HG03139 (cell line): ENCODE measurements at regions not wholly inside any gene's neighbourhood (a gene's known extent, or its start where the extent isn't known, plus 50 kb on each side); places are given as distances from the start of the nearest gene placed in this dataset.

Experiments used
- ATAC-seq: cut with Tn5 transposase; IDR thresholded peaks from one replicate; pipeline ENCODE4 v1.9.1; 2021; ENCODE audit not compliant: unreplicated experiment

DNA sequence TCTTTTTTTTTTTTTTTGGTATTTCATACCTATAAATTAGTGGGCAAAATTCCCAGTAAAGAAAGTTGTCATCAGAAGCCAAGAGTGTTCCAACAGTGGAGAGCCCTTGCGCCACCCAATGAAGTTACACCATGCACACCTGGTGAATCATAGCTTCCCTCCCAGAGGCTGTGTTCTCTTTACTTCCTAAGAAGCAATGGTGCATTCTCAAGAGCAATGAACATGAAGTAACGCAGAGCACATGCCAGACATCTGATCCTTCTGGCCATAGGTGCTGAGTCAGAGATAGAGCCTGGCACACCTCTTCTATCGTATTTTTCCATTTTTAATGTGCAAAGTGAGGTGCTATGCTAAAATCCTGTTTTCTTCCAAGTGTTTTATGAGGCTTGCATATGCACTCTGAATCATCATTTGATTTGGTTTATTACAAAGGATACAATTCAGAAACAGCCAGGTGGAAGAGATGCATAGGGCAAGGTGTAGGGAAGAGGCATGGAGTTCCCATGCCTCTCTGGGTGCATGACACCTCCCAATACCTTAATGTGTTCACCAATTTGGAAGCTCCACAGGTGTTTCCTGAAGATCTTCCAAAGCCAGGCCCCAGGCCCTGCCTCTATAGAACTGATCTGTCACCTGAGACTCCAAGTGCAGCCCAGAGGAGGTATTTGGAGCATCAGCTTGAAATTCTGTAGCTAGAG is 408.0 kb downstream of the SIPA1L2 start:
- ATAC-seq = no peak

DNA sequence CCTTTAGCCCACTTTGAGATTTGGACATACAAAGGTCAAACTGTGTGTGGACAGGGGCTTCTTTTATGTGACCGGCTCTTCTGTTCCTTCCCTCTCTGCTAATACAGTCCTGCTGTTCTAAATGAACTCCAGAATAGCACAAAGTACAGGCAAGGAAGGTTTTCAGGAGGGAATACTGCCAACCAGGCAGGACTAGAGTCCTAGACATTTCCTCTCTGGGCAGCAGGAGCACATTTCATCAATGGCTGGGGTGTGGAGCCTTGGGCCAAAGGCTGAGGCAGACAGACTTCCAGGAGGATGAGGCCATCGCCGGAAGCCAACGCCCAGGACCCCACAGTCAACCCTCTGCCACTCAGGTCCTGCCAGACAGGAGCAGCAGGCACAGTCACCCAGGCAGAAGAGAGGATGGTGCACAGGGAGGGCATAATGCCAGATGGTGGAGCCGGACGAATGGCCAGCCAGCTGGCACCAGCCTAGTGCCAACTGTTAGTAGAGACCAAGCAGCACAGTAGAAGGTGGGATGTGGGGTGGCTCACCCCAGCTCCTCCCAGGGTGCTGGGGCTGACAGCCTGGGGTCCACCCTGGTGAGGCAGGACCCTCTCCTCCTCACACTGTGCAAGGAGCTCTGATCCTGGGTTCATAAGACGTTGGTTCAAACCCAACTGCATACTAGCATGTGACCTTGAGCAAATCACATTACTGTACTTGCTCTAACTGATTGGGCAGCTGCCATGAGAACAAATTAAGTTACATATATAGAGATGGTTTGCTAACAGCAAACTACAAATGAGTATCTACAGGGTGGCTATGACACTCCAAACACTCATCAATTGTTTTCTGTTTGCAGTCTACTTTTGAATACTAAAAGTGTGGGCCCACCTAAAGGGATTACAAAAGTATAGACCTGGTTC is 410.7 kb downstream of the SIPA1L2 start:
- no peak for ATAC-seq

DNA sequence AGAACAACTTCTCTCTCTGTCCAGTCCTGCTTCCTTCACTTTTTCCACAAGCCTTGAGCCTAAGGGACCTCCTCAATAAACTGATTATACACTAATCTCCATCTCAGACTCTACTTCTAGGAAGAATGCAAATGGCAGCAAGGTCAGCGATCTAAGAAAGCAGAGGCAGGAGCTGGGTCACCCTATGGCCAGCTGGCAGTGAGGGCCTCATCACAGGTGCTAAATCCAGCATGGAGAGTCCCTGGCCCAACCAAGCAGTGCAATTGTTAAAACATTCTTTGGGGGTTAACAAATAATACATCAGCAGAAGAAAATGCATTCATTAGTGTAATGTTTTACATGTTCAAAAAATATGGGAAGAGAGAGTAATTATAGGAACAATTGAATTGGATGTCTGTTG is 416.0 kb downstream of the SIPA1L2 start:
- ATAC-seq = no peak

DNA sequence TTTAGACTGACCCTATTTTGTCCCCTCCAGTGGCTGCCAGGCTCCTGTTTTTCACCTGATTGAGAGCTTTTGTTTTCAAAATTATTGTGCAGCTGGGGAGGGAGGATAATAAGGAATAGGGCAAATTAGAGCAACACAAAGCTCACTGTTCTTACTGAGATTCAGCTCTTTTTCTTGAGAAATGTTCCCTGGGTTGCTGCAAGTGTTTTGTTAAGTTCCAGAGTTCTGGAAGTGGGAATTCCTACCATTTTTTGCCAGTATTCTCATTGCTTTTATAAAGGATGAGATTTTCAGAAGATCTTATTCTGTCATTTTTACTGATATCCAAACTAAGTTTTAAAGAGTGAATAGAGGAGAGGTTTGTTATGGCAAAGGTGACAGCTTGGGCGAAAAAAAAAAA is 417.7 kb downstream of the SIPA1L2 start:
- no peak for ATAC-seq

DNA sequence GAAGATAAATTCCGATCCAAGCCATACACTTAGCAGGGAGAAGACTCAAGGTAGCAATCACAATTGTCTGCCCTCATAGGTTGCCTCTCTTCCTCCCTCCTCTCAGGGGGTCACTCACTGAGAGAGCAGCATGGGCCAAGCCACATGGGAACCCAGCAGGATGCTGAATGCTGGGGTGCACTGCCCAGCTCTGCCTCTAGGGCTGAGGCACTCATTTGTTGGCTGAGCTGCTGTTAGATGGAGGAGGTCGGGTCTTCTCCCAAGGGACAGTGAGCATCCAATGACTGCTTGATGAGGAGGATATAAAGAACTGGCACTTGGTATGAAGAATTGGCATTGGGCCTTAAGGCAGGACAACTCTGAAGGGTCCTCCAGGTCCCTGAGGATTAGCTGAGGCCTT is 418.8 kb downstream of the SIPA1L2 start:
- ATAC-seq = peak; percentile 65

DNA sequence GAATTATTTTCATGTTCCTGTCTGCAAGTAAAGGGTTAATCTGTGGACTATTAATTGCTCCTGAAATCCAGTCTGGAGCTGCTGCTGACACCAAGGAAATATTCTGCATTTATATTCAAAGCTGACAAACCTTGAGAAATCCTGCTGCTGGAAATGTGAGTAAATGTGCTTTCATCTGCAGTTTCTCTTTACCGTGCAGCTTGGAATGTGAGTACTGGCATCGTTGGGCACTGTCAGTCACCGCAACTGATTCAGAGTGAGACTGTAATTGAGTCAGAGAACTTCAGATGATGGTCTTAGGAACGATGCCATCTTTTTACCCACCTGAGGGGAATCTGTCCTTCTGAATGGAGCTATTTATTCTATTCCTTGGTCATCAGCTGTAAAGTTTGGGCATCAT is 420.6 kb downstream of the SIPA1L2 start:
- ATAC-seq = no peak

DNA sequence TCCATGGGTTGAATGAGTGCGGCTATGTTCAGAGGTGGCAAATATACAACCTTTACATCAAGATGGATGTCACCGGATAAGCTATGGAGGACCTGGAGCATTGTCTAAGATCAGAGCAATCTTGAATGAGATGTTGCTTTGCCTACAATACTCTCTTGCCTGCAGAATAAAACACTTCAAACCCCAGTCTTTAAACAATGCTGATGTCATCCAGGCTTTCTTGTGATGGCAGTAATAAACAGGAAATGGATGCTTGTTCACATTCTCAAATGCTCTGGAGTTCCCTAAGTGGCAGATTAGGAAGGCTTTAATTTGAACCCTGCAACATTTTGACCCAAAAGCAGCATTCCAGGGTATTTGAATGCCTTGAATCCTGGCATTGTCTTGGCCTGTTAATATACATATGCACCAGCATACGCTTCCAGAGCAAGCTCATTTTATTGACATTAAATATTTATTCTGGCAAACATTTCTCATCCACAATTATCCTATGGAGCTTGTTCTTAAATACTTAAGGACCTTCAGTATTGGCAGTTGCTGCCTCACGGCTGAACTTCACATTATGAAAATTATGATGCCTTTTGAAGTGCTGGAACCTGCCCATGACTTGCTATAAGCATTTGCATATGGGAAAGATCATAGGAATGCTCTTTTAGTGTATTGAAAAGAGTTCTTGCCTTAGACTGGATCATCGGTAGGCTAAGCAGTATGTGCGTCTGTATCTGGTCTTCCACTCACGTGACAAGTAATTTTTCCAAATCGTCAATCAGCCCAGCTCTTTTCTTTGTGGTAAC is 422.7 kb downstream of the SIPA1L2 start:
- no peak for ATAC-seq

DNA sequence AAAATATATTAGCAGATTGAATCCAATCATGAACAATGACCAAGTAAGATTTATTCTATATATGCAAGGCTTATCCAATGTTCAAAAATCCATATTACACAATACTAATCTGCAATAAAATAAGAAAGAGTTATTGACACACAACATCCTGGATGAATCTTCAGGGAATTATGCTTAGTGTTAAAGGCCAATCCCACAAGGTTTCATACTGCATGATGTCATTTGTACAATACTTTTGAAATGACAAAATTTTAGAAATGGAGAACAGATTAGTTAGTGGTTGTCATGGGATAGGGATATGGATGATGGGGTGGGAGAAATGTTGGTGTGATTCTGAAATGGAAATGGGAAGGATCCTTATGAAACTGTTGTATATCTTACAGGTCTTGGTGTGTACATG is 425.7 kb downstream of the SIPA1L2 start:
- ATAC-seq = no peak

DNA sequence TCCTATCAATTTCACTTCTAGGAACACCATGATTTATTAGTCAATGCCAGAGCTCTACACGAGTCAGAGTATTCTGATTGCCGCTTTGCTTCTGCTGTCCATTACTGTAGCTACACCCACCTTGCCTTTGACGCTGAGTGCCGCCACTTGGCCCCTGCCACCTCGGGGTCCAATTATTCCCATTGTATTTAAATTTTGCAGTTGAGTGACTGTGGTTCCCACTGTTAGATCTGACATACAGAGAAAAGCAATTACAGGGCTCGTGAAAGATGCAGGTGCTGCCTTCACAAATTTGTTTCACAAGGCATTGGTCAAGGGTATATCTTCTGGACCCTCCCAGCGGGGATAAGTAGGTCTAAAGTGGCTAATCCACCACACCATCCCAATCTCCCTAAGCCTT is 428.9 kb downstream of the SIPA1L2 start:
- no peak for ATAC-seq

DNA sequence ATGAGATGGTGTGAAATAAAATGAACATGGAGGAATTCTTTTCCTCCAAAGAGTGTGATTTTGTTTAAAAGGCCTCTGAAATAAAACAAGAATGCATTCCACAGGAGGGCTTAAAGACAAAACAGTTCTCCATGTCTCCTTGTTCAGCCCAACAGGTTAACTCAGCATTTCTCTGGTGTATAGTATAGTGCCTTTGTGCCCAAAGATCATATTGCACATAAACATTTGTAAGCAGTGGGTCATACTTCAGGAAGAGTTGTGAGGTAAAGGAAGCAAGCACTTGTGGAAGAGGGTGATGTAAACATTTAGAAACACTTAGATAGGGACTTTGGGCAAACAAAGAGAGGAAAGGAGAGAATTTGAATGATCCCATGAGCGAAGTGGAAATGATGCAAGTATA is 433.9 kb downstream of the SIPA1L2 start:
- ATAC-seq = no peak

DNA sequence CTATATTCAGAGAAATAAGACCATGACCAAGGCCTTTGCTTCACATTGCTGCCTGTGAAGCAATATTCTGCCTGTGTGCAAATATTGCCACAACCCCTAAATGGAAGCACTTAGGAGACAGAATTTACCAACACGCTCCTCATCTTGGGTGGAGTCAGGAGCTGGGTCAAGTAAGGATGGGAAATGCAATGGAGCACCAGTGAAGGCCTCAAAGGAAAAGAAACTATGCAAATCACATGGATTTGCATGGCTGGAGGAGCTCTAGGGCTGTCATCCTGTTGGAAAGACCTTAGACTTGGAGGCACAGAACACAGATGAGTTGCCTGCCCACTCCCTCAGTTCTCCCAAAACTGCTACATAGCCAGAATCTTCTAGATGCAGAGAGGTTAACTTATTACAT is 435.5 kb downstream of the SIPA1L2 start:
- ATAC-seq = no peak

DNA sequence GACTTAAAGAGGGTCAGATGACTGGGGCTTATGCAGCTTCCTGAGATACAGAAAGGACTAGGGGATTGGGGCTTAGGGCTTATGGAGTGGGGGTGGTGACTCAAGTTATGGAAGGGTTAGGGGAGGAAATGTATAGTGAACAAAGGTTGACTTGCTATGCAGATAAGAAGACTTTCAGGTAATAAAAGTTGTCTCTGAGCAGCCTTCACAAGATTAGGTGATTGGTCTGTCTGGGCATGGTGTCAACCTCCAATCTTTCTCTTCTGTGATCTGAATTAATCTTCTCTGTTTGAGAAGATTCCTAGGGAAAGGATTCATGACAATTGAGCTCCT is 436.5 kb downstream of the SIPA1L2 start:
- ATAC-seq = no peak

DNA sequence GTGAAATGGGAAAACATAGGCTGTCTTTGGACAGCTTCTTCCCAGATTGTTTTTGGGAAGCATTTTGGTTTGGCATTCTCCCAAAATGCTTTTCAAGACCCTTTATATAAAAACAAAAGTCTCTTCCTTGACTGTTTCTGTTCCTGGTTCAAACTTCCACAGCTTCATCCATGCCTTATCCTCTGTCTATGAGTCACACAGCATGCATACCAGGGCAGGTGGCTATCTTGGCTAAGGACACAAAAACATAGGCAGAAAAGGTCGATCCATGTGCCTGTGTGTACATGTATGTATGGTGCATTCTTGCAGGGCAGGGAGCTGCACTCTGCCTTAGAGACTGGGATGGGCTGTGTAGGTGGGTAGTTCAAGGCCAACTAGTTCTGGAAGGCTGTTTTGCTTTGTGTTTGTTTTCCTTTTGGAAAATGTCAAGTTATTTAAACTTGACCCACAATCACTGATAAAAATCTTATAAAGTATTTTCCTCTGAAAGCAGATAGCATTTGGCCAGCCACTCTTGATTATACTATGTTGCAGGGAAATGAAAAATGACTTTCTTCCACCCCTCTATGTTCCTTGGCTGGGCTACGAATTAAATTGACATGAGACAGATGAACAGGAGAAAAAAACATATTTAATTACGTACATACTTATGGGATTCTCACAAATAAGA is 437.0 kb downstream of the SIPA1L2 start:
- ATAC-seq = no peak

DNA sequence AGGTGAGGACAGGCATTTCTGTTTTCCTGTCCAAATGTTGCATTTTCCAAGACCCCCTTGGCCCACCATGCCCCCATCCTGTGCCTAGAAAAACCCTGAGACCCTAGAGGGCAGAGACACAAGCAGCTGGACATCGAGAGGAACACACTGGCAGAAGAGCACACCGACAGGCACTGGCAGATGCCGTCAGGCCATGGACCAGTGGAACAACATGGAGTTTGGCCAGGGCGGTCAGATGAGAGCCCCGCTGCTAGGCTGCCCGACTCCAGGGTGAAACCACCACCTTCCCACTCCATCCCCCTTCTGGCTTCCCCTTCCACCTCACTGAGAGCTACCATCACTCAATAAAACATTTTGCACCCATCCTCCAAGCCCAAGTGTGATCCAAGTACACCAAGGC is 438.4 kb downstream of the SIPA1L2 start:
- ATAC-seq = no peak

DNA sequence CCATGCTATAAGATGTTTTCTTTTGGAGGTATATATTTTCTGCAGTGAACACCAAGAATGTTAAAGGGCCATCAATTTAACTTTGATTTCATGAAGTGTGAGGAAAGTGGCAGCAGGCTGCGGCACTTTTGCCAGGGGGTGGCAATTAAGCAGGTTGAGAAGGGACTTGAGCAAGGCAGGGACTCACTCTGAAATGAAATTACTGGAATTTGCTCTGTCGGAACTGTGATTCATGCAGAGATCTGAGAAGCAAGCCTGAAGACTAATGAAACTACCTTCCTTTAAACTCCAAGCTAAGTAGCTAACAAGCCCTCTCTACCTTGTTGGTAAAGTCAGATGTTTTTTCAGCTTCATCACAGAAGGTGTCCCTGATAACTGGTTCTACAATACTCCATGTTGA is 441.6 kb downstream of the SIPA1L2 start:
- ATAC-seq = no peak

DNA sequence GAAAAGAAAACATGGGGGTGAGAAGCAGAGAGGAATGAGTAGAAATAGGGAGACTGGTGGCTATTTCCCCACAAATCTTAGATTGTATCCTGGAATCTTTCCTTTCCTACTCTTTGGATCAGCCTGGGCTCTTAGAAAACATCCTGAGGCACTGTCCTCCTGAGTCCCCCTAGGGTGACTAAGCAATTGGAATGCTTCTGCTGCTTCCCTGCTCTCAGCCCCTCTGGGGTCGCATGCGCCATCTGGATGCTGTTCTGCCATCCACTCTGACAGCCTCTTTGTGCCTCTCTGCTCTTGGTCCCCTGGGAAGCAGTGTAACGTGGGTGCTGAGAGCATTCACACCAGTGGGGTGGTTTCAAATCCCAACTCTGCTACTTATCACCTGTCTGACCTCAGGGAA is 443.0 kb downstream of the SIPA1L2 start:
- no peak for ATAC-seq

DNA sequence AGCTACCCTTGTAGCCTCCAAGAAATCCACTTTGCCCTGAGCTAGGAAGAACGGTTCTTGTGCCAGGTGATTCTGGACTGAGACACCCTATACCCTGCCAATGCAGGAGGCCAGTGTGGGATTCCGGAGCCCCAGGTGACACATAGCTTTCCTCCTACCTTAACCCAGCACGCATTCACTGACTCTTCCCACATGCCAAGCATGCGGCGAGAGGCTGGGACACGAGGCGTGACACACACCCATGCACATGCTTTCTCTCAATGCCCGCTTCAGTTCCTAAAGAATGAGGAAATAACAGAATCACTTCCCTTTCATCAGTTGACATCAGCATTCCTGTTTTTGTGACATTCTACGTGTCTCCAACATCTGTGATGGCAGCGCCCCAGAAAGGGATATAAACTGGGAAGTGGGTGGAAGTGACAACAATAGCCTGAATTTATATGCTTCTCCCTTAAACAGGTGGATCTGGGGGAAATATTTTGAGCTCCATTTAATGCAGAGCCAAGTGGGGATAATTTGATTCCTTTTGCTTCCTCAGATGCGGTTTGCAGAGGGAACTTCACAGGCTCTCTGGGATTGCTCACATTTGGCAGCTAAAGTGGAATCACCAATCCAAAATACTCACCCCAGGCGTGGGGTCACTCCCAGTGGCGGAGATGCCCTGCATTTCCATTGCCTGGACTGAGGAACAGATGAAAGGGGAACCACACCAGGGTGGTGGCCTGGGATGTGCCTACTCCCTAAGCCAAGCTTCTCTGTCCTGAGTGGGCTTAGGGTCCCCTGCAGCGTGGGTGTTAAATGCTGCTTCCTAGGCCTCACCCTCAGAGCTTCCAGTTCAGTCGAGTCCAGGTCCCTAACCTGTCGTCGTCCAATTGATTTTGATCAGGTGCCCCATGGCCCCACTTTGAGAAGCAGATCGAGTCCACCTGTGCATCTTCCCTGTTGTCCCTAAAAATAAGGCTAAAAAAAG is 445.1 kb downstream of the SIPA1L2 start:
- no peak for ATAC-seq

DNA sequence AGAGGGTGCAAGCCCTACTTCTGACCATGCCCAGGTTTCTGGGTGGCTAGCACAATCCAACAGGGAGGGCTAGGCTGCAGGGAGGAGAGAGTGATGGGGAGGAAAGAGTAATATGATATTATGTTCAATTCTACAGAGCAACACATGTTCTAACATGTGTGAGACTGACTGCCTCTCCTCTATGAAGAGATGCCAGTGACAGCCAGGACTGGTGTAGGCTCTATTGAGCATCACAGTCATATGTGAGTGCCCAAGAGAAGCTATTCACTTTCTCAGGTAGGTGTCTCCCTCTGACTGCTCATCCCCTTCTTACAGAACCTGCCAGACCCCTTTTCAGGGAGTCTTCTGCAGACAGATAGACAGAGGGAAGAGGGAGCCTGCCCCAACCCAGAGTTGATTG is 446.1 kb downstream of the SIPA1L2 start:
- ATAC-seq = no peak

DNA sequence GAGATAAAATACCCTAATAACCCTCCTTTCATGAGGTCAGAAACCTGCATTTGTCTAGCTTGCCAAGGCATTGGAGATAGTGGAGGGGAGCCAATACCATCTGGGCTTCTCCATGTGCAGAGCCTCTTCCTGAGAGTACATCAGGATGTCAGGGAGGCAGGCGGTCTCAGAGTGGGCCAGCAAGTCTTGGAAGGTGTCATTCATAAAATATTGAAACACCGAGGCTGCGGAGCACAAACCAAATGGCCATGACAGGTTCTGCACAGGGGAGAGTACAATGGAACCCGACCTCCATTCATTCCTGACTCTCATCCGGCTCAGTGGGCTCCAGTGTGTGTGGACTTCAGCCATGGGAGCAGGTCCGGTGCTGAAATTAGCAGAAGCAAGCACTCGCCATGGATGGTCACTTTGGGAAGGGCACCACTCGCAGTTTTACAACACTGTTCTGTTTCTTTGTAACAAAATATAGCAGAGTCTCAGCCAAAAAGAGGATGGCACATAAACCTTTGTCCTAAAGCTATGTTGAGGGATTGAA is 446.6 kb downstream of the SIPA1L2 start:
- no peak for ATAC-seq

DNA sequence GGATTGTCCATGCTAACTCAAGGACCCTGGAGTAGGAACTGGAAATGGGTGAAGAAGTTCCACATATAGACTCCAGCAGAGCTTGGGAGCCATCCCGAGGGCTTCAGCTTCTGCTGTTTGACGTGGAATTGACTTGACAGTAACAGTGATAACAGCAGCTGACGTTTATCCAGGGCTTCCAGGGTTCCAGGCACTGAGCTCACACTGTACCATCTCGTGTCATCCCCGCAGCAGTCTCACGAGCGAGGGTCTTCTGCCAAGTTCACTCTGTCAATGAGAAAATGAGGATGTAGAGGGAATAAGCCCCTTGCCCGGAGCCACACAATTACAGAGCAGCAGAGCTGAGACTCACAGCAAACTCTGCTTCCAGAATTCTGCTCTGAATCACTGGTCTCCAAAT is 447.7 kb downstream of the SIPA1L2 start:
- no peak for ATAC-seq
